ENCODE measurements at regions not wholly inside any gene's neighbourhood (a gene's known extent, or its start where the extent isn't known, plus 50 kb on each side); places are given as distances from the start of the nearest gene placed in this dataset.

GRCh38 chr5:124895236-124895635 is 148.8 kb upstream of the ZNF608 start:
- TF ChIP-seq, protein P1, sequence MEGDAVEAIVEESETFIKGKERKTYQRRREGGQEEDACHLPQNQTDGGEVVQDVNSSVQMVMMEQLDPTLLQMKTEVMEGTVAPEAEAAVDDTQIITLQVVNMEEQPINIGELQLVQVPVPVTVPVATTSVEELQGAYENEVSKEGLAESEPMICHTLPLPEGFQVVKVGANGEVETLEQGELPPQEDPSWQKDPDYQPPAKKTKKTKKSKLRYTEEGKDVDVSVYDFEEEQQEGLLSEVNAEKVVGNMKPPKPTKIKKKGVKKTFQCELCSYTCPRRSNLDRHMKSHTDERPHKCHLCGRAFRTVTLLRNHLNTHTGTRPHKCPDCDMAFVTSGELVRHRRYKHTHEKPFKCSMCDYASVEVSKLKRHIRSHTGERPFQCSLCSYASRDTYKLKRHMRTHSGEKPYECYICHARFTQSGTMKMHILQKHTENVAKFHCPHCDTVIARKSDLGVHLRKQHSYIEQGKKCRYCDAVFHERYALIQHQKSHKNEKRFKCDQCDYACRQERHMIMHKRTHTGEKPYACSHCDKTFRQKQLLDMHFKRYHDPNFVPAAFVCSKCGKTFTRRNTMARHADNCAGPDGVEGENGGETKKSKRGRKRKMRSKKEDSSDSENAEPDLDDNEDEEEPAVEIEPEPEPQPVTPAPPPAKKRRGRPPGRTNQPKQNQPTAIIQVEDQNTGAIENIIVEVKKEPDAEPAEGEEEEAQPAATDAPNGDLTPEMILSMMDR (IDR thresholded peaks at IDR 0.05) = no peak
- TF ChIP-seq EP300 (IDR thresholded peaks at IDR 0.05) = no peak
- TF ChIP-seq POLR2A (IDR thresholded peaks at IDR 0.05) = no peak

Measured in tibial nerve (tissue), 4 donors.